ENCODE measurements at regions not wholly inside any gene's neighbourhood (a gene's known extent, or its start where the extent isn't known, plus 50 kb on each side); places are given as distances from the start of the nearest gene placed in this dataset.
"Not testable (repeated sequence)": the region's sequence is repeated elsewhere in the genome, so short reads cannot be mapped to it uniquely, and the experiment has no call there.

GRCh38 chr1:73183581-73183980 is 901.2 kb upstream of the NEGR1 start:
- DNase-seq = not testable (repeated sequence)

GRCh38 chr1:73181190-73181540 is 898.8 kb upstream of the NEGR1 start:
- no peak for DNase-seq

GRCh38 chr1:73180397-73181189 is 898.3 kb upstream of the NEGR1 start:
- DNase-seq = no peak

GRCh38 chr1:73176902-73177301 is 894.6 kb upstream of the NEGR1 start:
- no peak for DNase-seq

- no peak for DNase-seq
These were observed 884.8 kb upstream of the NEGR1 start for GRCh38 chr1:73167009-73167657.

GRCh38 chr1:73162564-73162963 is 880.2 kb upstream of the NEGR1 start:
- no peak for DNase-seq

GRCh38 chr1:73161418-73161817 is 879.1 kb upstream of the NEGR1 start:
- peak; percentile 3 for DNase-seq

GRCh38 chr1:73160759-73161158 is 878.4 kb upstream of the NEGR1 start:
- DNase-seq = no peak

GRCh38 chr1:73144311-73144710 is 862.0 kb upstream of the NEGR1 start:
- no peak for DNase-seq

- DNase-seq = no peak
These were observed 854.6 kb upstream of the NEGR1 start for GRCh38 chr1:73136975-73137374.

- no peak for DNase-seq
These were observed 824.6 kb upstream of the NEGR1 start for GRCh38 chr1:73106931-73107330.

- no peak for DNase-seq
These were observed 823.4 kb upstream of the NEGR1 start for GRCh38 chr1:73105755-73106154.

- no peak for DNase-seq
These were observed 822.4 kb upstream of the NEGR1 start for GRCh38 chr1:73104749-73105148.

GRCh38 chr1:73100216-73100615 is 817.9 kb upstream of the NEGR1 start:
- DNase-seq = no peak

- no peak for DNase-seq
These were observed 815.6 kb upstream of the NEGR1 start for GRCh38 chr1:73097917-73098316.

GRCh38 chr1:73096841-73097240 is 814.5 kb upstream of the NEGR1 start:
- no peak for DNase-seq

- DNase-seq = no peak
These were observed 810.0 kb upstream of the NEGR1 start for GRCh38 chr1:73092383-73092782.

- peak; percentile 42 for DNase-seq
These were observed 784.5 kb upstream of the NEGR1 start for GRCh38 chr1:73066866-73067265.

GRCh38 chr1:73065339-73066041 is 783.2 kb upstream of the NEGR1 start:
- peak; percentile 63 for DNase-seq

- DNase-seq = no peak
These were observed 774.5 kb upstream of the NEGR1 start for GRCh38 chr1:73056826-73057225.

- no peak for DNase-seq
These were observed 762.1 kb upstream of the NEGR1 start for GRCh38 chr1:73044241-73045036.

- no peak for DNase-seq
These were observed 760.1 kb upstream of the NEGR1 start for GRCh38 chr1:73042403-73042802.

GRCh38 chr1:73040811-73041210 is 758.5 kb upstream of the NEGR1 start:
- no peak for DNase-seq
